ENCODE measurements at regions not wholly inside any gene's neighbourhood (a gene's known extent, or its start where the extent isn't known, plus 50 kb on each side); places are given as distances from the start of the nearest gene placed in this dataset.
"Not testable (repeated sequence)": the region's sequence is repeated elsewhere in the genome, so short reads cannot be mapped to it uniquely, and the experiment has no call there.

DNA sequence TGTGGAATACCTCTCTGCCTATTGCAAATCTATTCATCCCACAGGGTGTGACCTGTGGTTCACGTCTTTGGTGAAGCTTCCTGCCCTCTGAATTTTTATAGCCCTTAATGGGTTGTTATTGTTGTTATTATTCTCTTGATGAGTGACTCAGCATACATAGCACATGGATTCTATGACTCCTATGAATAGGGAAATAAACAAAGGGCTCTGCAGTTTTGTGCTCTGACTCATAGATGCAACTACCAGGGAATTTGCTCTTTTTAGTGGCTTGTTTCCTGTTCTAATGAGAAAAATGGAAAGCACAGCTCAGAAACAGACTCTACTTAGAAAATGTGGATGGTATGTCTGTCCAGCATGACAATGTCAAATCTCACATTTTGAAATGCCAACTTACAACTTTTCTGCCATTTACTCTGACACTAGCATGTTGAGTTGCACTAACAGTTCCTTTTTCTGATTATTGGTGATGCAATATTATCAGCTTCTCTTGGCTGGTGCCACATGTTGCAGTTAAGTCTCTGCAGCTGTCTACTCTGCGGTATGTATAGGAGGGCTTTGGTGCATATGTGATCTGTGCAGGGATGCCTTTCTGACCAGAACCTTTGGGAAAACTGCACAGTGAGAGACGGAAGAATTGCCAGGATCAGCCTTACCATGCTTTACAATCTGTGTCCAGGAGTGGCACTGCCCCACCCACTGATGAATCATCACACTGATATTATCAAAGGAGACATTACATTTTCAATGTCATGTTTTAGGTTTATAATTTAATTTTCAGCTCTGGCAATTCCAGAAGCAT is 996.4 kb upstream of the WWC1 start:
- no peak for DNase-seq

DNA sequence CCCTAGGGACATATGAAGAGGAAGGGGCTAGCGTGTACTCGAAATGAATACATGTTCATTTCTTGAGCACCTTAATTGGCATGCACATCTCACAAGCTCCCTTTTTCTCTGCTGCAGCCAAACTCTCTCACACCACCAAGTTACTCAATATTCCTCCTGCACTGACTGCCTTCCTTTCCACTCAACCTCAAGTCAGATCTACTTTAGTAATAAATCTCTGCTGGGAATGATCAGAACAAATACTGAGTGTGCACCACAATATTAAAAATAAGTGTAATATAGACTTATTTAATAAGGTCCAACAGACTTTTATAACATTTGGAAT is 995.8 kb upstream of the WWC1 start:
- no peak for DNase-seq

DNA sequence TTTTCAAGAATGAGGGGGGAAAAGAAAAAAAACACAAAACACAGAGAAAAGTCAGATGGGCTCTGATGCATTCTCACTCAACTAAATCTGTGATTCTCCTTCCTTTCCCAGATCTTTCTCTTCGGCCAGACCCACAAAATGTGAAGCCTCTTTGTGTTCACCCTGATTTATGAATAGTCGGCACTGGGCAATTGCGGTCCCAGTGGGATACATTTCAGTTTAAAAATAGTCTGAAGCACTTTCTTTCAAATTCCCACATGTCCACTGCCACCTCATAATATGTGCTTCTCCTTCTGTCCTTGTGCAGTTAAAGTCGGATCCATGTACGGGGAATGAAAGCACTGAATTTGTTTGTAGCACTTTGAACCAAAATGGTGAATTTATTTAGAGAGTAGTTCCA is 995.4 kb upstream of the WWC1 start:
- no peak for DNase-seq

DNA sequence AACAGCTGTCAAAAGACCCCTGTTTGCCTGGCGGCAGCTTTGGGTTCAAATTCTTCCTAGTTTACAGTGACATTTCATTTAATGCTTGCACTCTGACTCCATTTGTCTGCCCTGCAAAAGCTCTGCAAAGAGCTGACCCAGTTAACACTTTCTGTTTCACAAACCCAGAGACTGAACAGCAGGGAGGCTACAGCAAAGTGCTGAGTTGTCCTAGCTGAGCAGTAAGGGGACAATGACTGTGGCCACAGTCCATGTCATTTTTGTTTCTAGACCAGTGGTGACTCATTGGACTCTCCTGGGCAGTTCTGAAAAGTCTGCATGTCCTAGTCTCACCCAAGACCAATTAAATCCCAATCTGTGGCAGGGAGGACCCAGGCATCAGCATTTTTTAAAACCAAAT is 994.8 kb upstream of the WWC1 start:
- DNase-seq: no peak

DNA sequence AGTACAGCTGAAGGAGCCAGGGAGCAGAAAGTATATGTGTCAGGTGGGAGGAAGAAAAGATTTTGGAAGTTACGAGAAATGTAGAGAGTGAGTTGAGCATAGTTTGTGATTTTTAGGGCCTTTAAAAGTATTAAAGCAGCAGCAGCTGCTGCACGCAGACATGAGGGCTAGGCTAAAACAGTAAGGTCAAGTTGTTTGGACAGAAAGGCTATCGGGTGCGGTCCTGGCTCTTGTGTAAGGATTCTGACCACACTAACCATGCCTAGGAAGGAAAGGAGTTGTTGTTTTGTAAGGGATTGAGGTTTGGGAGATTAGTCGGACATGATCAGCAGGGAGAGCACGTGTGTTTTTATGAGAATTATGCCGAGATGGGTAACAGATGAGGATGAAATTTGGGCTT is 991.6 kb upstream of the WWC1 start:
- DNase-seq: not testable (repeated sequence)

DNA sequence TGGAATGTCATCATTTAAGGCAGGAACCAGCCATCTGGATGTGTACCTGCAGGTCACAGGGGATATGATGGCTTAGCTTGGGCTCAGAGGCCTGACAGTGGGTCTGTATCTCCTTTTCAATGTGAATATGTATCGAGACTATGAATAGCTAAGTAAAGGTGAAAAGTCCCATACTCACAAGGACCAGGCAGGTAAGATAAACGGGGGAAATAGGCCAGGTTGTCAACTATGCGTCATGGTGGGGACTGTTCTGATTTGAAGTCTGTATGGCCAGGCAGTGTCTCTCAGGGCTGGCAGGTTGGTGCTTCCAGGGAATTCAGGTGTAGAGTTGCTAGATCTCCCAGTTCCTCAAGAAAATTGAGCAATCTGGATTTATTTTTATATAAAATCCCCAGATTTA is 987.9 kb upstream of the WWC1 start:
- DNase-seq: no peak

DNA sequence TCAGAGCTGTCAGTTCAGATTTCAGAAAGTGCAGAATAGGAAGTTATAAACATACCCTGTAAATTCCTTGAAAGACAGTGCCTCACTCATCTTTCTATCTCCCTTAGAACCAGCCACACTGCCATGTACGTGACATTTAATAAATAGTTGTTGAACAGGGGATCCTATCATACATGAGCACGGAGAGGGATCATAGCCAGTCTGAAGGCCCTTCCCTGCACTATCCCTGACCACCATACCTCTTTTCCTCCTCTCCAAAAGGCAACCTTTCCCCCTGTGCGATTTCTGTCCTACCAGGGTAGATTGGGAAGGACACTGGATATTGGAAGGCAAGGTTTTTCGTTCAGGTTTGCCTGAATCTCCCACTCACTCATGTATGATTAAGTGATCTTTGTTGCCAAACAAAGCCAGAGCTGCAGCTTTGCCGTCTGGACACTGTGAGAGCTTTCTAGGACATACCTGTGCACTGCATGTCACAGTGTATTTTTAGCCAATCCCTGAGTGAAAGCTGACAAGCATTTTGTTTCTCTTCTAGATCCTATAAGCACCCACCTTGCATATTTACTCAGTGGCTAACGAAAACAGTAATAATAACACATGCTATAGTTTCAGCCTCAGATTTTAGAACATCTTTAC is 986.5 kb upstream of the WWC1 start:
- DNase-seq: no peak

DNA sequence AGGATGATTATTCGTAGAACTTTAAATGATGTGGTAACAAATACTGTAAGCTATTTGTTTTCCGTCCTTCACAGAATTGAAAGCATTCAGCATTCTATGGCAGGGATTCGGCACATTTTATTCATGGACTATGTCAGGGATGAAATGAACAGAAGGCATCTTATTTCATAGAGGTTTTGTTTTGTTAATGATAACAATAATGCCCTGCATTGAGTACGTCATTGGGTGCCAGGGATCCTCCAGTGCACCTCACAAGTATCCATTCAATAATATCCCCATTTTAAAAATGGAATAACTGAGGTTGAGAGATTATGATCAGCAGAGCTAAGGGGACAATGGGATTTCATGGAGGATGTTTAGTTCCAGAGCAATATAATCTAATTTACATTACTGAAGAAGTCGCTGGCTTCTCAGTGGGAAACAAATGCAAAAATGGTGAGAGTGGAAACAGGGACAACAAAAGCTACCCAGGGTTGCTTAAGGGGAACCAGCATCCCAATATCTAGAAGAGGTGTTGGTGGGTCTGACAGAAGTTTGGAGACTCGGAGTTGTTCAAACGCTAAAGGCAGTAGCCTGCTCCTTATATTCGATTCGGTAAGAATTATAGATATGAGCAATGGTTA is 985.7 kb upstream of the WWC1 start:
- DNase-seq: no peak

DNA sequence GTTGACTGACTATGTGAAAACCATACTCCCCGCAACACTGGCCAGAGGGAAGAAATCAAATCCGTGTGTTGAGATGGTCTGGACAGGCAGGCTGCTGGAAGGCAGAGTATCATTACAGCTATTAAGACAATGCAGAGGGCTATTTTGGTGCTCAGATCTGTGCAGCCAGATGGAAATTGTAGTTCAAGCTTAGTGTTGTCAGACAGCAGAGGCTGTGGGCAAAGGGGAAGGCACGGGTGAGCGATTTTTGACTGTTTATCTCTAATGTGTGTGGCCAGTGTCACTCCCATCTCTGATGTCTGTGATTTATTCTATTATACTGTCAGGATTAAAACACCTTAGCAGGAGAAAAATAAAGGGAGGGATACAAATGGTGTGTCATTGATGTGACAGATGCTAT is 984.4 kb upstream of the WWC1 start:
- no peak for DNase-seq

DNA sequence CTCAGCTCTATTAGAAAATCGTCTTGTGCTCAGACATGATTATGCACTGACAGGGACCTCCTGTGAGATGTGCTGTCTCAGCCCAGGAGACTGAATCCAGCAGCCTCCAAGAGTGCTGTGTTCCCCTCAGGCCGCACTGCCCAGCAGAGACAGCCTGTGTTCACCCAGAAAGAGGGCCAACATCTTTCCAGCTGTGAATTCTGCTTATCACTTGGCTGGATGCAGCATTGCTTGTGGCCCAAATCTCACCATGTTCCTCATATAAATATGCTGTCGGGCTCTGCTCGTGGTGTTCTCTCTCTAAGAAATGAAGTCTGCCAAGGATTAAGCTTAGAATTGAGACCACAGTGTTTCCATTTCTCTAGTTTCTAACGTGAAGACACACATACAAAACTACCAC is 983.0 kb upstream of the WWC1 start:
- no peak for DNase-seq

DNA sequence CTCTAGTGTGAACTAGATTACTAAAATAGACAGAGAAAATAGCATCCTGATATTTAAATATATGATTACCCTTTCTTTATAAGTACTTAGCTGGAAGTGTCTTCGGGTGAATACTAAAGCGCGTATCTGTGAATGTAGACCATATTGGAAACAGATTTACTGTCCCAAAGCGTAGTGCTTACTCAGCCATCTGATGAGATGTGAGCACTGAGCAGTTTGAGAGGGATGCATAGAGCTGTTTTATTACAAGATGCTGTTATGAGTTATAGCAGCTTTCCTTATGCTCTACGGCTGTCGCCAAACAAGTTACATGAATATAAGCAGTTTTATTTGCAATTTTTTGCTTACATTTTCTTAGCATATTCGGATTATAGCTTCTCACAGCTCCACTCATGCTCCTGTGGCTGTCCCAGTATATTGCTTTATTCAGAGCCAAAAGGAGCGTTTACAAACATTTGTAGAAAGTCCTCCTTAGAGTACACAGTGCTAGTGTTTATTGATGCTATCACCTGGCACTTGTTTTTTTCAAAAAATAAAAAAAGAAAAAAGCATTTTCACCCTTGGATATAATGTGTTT is 981.4 kb upstream of the WWC1 start:
- no peak for DNase-seq

DNA sequence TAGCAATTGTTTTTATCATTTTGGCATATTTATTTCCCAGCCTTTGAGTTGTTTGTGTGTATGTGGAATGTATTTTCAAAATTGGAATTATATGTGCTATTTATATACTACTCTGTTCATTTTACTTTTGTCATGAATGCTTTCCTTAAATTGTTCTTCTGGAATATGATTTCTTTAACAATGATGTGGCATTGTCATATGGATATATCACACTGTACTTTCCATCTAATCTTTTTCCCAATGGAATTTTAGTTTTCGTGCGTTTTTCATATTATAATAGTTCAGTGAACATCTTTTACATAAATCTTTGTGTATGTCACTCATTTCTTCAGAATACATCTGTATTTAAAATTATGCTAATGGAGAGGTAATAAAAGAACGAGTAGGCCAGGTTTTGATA is 980.1 kb upstream of the WWC1 start:
- no peak for DNase-seq

DNA sequence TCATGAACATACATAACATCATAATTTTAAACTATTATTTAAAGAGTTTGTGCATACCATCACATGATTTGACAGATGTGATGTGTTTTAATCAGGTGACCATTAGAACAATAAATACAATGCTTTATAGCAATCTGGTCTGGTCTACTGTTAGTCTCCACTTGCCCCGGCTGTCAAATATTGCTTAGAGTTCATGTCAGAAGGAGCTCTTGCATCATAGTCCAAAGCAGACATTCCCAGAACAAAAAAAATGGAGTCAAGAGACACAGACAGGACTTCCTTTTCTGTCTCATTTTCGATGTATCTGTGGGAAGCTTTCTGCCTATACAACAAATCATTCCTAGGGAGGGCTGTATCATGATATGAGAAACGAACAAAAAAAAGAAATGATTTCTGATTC is 979.2 kb upstream of the WWC1 start:
- no peak for DNase-seq

DNA sequence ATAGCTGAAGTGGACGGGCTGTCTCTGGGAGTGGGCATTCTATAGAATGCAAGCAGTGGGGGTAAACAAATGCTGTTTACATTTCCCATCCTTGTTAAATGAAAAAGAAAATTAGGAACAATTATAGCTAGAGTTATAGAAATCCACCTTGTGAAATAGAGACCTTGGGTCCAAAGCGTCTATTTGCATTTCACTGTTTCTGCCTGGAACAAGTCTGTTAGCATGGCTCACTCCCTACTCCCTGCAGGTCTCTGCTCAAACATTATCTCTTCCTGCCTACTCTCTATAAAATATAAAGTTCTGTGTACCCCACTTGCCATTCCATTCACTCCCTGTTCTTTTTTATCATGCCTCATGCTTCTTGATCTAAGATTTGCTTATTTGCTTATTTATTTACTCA is 975.7 kb upstream of the WWC1 start:
- no peak for DNase-seq

DNA sequence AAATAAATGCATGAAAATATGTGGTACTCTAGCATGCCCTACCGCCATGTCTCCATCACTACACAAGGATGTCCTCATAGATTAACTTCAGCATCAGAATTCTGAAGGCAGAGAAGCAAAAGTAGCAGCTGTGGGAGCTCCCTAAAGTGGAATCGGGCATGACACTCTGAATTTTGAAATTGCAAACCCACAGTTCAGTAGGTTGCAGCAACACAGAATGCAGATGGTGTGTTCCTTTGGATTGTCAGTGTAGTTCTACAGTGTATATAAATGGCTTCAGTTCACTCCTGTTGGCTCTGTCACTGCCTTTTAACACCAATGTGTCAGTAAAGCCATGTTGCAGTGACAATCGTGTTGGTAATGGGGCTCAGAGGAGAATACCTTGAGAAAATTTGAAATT is 973.6 kb upstream of the WWC1 start:
- no peak for DNase-seq

DNA sequence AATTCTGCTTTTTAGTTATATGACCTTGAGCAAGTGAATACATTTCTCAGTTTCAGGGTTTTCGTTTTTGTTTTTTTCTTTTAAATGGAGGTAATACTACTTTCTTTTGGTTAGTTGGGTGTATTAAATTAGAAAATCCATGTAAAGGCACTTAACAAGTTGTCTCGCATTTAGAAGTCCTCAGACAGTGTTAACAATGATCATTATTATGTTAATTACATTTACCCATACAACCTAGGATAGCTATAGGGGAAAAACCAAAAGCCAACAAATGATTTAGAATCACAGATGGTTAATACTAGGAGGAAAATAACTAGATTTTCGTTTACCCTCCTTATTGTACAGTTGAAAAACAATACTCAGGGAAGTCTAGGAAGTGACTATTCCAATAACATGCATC is 972.2 kb upstream of the WWC1 start:
- no peak for DNase-seq

DNA sequence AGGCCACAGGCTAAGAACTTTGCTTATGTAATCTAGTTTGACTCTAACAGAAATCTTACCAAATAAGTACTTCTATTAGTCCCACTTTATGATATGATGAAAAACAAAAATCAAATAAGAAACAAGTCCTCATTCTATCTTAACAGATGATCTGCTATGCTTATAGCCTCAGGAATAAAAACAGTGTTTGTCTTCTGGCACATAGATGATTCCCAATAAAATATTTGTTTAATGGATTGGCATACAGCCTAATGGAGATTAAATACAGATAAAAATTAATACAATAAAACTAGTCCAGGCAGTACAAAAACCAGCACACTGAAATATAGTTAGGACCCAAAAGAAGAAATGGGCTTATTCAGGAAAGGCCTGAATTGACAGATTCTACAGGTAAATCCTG is 971.4 kb upstream of the WWC1 start:
- DNase-seq: no peak

DNA sequence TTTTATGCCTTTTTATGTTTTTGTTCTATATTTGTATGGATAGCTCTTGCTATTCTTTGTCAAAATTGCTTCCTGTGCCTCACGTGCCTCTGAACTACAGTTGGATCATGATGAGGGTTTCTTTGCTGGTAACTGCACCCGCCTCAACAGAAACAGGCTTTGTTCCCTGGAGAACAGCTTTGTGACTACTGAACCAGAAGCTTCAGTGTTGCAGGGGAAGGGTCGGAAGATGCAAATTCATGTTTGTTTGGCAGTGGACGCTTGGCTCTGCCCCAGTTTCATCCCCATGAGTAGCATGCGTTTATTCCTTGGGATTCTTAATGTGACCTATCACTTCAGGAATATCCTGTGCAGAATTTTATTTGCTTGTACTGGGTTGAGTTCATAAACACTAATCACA is 959.1 kb upstream of the WWC1 start:
- no peak for DNase-seq

DNA sequence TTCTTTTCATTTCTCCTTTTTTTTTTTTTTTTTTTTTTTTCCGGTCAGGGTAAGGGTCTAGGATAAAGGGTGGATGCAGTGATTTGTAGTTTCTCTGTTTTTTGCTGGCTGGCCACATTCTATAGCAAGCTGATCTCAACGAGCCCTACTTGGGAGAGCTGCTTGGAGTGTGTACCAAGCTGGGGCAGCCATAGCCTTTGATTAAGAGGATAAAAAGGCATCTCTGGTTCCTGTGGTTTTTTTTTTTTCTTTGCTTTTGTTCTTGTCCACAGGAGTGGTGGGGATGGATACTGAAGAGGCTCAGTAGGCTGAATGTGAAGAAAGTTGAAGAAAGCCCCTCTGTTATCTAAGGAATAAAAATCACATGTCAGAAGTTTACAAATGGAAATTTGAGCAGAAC is 955.3 kb upstream of the WWC1 start:
- DNase-seq: no peak

DNA sequence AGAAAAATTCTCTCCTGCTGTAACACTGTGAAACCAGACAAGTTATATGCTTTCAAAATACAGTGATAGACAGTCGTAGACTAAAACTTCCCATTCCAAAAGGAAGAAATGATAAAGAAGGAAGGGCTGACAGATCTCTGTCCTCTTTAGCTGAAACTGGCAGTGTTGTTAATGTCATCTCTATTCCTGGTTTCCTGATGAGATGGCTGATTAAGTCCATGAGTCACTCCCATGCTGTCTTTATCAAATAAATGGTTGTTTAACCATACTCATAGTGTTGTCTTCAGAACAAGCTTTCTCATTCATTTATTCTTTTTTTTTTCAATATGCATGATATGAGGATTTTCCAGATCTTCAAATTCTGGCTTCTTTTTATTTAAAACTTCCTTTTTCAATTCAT is 952.2 kb upstream of the WWC1 start:
- no peak for DNase-seq

DNA sequence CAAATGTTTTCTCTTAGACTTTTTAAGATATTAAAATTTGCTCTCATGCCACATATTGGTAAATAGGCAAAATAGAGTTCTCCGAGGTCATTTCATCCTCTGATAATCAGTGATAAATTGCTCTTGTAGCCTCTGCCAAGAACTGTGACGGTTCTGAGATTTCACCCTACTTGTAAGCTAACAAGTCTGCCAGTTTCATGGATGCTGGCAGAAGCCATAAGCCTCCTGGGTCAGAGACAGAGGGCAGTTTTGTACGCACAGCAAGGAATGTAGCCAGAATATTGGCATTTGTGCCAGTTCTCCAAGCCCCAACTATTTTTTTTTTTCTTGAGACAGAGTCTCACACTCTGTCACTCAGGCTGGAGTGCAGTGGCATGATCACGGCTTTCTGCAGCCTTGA is 945.0 kb upstream of the WWC1 start:
- DNase-seq: no peak

DNA sequence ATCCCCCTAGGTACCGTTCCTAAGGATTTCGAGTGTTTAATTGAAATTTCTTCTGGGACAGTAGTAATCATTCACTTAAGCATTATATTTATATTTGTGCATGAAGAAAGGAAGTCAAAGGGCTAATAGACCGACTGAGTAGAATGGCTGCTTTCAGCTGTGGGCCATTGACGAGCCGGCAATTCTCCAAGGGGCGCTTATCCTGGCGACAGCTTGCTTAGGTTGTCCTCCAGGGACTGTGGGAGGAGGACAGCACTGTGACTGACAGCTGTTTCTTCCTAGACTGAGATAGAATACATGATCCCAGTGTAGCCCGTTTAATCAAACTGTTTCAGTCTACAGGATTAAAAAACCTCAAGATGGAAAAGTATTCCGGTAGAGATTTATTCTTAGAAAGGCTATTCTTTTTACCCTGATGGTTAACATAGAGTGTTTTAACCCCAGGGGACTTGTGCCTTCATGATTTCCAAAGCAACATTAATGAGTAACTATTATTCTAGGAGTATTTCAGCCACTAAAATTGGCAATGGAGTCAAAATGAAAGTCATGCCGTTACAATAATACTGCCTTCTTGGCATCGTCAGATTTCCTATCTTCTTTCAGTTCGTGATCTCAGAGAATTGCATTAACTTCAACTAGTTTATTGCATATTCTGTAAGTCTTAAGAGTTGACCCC is 943.1 kb upstream of the WWC1 start:
- DNase-seq: no peak

DNA sequence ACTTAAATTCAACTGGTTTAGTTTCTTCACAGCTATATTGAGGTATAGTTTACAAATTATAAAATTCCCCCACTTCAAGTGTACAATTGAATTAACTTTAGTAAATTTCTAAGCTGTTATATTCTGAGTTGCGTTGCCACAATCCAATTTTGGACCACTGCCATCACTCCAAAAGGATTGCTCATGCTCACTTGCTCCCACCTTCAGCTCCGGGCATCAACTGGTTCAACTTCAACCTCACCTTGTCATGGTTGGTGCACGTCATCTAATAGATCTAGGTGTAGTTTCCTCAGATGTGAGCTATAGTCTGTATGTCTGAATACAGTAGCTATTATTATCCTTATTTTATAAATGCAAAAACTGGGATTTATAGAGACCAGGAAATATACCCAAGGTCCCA is 942.5 kb upstream of the WWC1 start:
- no peak for DNase-seq

DNA sequence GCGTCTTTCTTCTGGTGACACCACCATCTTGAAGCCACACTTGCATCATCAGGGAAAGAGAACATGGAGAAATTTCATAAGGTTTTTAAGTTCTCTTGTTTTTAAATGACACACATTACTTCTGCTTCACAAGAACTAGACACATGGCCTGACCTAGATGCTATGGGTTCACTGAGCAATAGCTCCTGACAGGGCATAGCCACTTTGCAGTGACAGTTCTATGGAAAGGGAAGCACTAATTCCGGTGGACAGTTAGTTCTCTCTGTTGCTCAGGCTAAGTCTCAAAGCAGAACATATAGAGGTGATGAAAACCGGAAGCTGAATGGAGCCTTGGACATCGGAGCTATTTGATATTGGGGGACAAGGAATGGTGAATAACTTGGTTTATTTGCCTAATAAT is 940.1 kb upstream of the WWC1 start:
- no peak for DNase-seq

All from activated CD4-positive, alpha-beta T cell treated with anti-CD3 and anti-CD28 coated beads, Interleukin-10, Interleukin-2, amounts not matched to agents 100 ng/mL and 50 ng/mL, durations not matched to agents 16 hours and 8 hours (primary cell).